ENCODE measurements at regions not wholly inside any gene's neighbourhood (a gene's known extent, or its start where the extent isn't known, plus 50 kb on each side); places are given as distances from the start of the nearest gene placed in this dataset.
"Not testable (repeated sequence)": the region's sequence is repeated elsewhere in the genome, so short reads cannot be mapped to it uniquely, and the experiment has no call there.

GRCh38 chr14:87043667-87044200 is 949.2 kb downstream of the GALC start:
- H3K36me3 ChIP-seq, result no peaks in the 10 kb centered on the region
- no peak for TF ChIP-seq CTCF (IDR thresholded peaks at IDR 0.05; ENCODE audit: low read depth, low read length)

GRCh38 chr14:87042354-87042753 is 950.6 kb downstream of the GALC start:
- no peak for DNase-seq (ENCODE audit: low read depth in 1 of 2, low spot score in 1 of 2)
- H3K4me3 ChIP-seq, result no peak overlapping the region
- no peak for TF ChIP-seq CTCF (IDR thresholded peaks at IDR 0.05; ENCODE audit: low read depth, low read length)
- no peaks in the 10 kb centered on the region for H3K36me3 ChIP-seq
- no peaks in the 10 kb centered on the region for H3K9me3 ChIP-seq (ENCODE audit: low read depth)
- no peak overlapping the region for H3K27ac ChIP-seq
- H3K27me3 ChIP-seq, result no peaks in the 10 kb centered on the region
- H3K4me1 ChIP-seq (ENCODE audit: low read depth), result peaks cover 5% of the 10 kb centered on the region

More at GRCh38 chr14:87043667-87044200, 949.2 kb downstream of the GALC start:
- no peak overlapping the region for H3K27ac ChIP-seq
- no peaks in the 10 kb centered on the region for H3K9me3 ChIP-seq (ENCODE audit: low read depth)
- H3K4me1 ChIP-seq (ENCODE audit: low read depth), result peaks cover 5% of the 10 kb centered on the region
- DNase-seq (ENCODE audit: low read depth in 1 of 2, low spot score in 1 of 2), result no peak
- H3K4me3 ChIP-seq, result no peak overlapping the region
- no peaks in the 10 kb centered on the region for H3K27me3 ChIP-seq

GRCh38 chr14:87041290-87042020 is 951.5 kb downstream of the GALC start:
- Histone ChIP-seq H3K9me3 (ENCODE audit: low read depth) (no peaks in the 10 kb centered on the region), H3K4me3 (no peak overlapping the region), H3K36me3 (no peaks in the 10 kb centered on the region), H3K27ac (no peak overlapping the region), H3K27me3 (no peaks in the 10 kb centered on the region), H3K4me1 (ENCODE audit: low read depth) (peaks cover 5% of the 10 kb centered on the region)
- no peak for TF ChIP-seq CTCF (IDR thresholded peaks at IDR 0.05; ENCODE audit: low read depth, low read length)
- DNase-seq (ENCODE audit: low read depth in 1 of 2, low spot score in 1 of 2), result peak in 1 of 2 donors; percentile 8

GRCh38 chr14:87034680-87035079 is 958.3 kb downstream of the GALC start:
- no peaks in the 10 kb centered on the region for H3K4me1 ChIP-seq (ENCODE audit: low read depth)
- TF ChIP-seq CTCF (IDR thresholded peaks at IDR 0.05; ENCODE audit: low read depth, low read length), result no peak

GRCh38 chr14:87030197-87030596 is 962.8 kb downstream of the GALC start:
- H3K9me3 ChIP-seq (ENCODE audit: low read depth), result no peaks in the 10 kb centered on the region
- TF ChIP-seq CTCF (IDR thresholded peaks at IDR 0.05; ENCODE audit: low read depth, low read length), result no peak
- H3K4me3 ChIP-seq, result no peak overlapping the region
- H3K4me1 ChIP-seq (ENCODE audit: low read depth), result no peaks in the 10 kb centered on the region
- H3K27me3 ChIP-seq, result no peaks in the 10 kb centered on the region
- no peak for DNase-seq (ENCODE audit: low read depth in 1 of 2, low spot score in 1 of 2)
- H3K36me3 ChIP-seq, result no peaks in the 10 kb centered on the region
- no peak overlapping the region for H3K27ac ChIP-seq

More at GRCh38 chr14:87034680-87035079, 958.3 kb downstream of the GALC start:
- H3K27ac ChIP-seq, result no peak overlapping the region
- H3K27me3 ChIP-seq, result no peaks in the 10 kb centered on the region
- DNase-seq (ENCODE audit: low read depth in 1 of 2, low spot score in 1 of 2), result no peak
- H3K36me3 ChIP-seq, result no peaks in the 10 kb centered on the region
- H3K9me3 ChIP-seq (ENCODE audit: low read depth), result no peaks in the 10 kb centered on the region
- no peak overlapping the region for H3K4me3 ChIP-seq

GRCh38 chr14:87020106-87020505 is 972.9 kb downstream of the GALC start:
- not testable (repeated sequence) for H3K36me3 ChIP-seq; H3K27me3 ChIP-seq; H3K9me3 ChIP-seq (ENCODE audit: low read depth); H3K4me1 ChIP-seq (ENCODE audit: low read depth); DNase-seq (ENCODE audit: low read depth in 1 of 2, low spot score in 1 of 2); H3K27ac ChIP-seq; H3K4me3 ChIP-seq
